NCI-H2081 treated with DMSO at 0.1 percent for 48 hours (cell line): ENCODE measurements at regions not wholly inside any gene's neighbourhood (a gene's known extent, or its start where the extent isn't known, plus 50 kb on each side); places are given as distances from the start of the nearest gene placed in this dataset.

Source experiments
- DNase-seq: peaks from one replicate; lab custom pipeline; 2025; lab: John Stamatoyannopoulos, UW

GRCh38 chr1:218526198-218526580, 181.1 kb downstream of the TGFB2 start:
- DNase-seq, result no peak

- DNase-seq, result no peak
These were observed 182.6 kb downstream of the TGFB2 start for GRCh38 chr1:218527737-218528136.

- no peak for DNase-seq
These were observed 184.6 kb downstream of the TGFB2 start for GRCh38 chr1:218529646-218530300.

- DNase-seq, result no peak
These were observed 186.8 kb downstream of the TGFB2 start for GRCh38 chr1:218531936-218532335.

GRCh38 chr1:218536296-218536986, 191.3 kb downstream of the TGFB2 start:
- no peak for DNase-seq

- no peak for DNase-seq
These were observed 192.2 kb downstream of the TGFB2 start for GRCh38 chr1:218537122-218537913.

GRCh38 chr1:218538341-218538740, 193.2 kb downstream of the TGFB2 start:
- DNase-seq, result no peak

- no peak for DNase-seq
These were observed 201.2 kb downstream of the TGFB2 start for GRCh38 chr1:218546314-218546713.

GRCh38 chr1:218547957-218548730, 203.0 kb downstream of the TGFB2 start:
- DNase-seq, result no peak

- DNase-seq, result no peak
These were observed 203.6 kb downstream of the TGFB2 start for GRCh38 chr1:218548764-218549163.

- DNase-seq, result no peak
These were observed 208.1 kb downstream of the TGFB2 start for GRCh38 chr1:218553197-218553596.

GRCh38 chr1:218556016-218556415, 210.9 kb downstream of the TGFB2 start:
- DNase-seq, result no peak

- DNase-seq, result peak; percentile 56
These were observed 212.6 kb downstream of the TGFB2 start for GRCh38 chr1:218557731-218558130.

GRCh38 chr1:218558271-218558810, 213.2 kb downstream of the TGFB2 start:
- DNase-seq, result no peak

- no peak for DNase-seq
These were observed 220.2 kb downstream of the TGFB2 start for GRCh38 chr1:218565377-218565776.

- DNase-seq, result no peak
These were observed 223.9 kb downstream of the TGFB2 start for GRCh38 chr1:218568962-218569550.

- DNase-seq, result no peak
These were observed 225.3 kb downstream of the TGFB2 start for GRCh38 chr1:218570456-218570855.

- no peak for DNase-seq
These were observed 226.4 kb downstream of the TGFB2 start for GRCh38 chr1:218571491-218571890.

GRCh38 chr1:218572050-218572449, 226.9 kb downstream of the TGFB2 start:
- no peak for DNase-seq

- DNase-seq, result no peak
These were observed 228.8 kb downstream of the TGFB2 start for GRCh38 chr1:218573925-218574324.

- no peak for DNase-seq
These were observed 229.9 kb downstream of the TGFB2 start for GRCh38 chr1:218575079-218575478.

GRCh38 chr1:218575856-218576255, 230.7 kb downstream of the TGFB2 start:
- DNase-seq, result no peak
